HG03025 (cell line): ENCODE measurements at regions not wholly inside any gene's neighbourhood (a gene's known extent, or its start where the extent isn't known, plus 50 kb on each side); places are given as distances from the start of the nearest gene placed in this dataset.
"Not testable (repeated sequence)": the region's sequence is repeated elsewhere in the genome, so short reads cannot be mapped to it uniquely, and the experiment has no call there.

Experiments
- ATAC-seq: cut with Tn5 transposase; IDR thresholded peaks from one replicate; pipeline ENCODE4 v1.9.1; 2021; ENCODE audit warnings: mild to moderate bottlenecking, moderate library complexity; ENCODE audit not compliant: unreplicated experiment, low FRiP score

DNA sequence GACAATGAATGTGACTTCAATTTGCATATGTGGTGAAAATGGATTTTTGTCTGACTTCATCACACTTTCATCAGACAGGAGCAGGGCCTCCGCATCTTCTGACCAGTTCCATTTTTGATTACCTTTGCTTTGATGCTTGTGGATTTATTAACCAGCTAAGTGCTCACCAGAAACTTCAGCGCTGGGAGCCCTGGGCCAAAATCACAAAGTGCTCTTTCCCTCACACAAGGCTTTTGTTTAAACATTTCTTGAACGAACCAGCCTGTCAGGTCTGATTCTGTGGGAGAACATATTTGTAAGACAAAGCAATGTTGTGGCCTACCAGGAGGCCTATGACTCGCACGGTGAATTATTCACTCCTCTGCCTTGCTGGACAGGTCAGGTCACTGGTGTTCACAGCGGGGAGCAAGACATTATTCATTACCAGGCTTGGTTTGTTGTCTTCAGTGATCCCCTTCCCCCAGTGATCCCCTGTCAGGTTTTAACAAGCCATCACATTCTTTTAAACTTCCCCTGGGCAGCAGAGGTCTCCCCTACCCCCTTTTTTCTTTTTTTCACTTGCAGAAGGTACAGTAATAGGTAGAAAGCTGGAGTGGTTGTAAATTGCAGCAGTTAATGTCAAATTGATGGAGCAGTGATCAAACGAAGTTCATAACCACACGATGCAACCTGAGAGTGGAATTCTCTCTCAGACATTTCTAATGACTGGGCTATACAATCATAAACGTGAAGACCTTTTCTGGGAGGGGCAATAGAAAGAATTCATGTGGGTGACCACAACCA lies 167.5 kb upstream of the PRICKLE1 start:
- no peak for ATAC-seq

DNA sequence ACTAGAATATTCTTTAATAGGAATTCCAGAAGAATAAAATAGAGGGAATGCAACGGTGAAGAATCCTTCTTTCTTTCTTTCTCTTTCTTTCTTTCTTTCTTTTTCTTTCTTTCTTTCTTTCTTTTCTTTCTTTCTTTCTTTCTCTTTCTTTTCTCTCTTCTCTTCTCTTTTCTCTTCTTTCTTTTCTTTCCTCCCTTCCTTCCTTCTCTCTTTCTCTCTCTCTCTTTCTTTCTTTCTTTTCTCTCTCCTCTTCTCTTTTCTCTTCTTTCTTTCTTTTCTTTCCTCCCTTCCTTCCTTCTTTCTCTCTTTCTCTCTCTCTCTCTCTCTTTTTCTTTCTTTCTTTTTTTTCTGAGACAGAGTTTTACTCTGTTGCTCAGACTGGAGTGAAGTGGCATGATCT lies 160.8 kb upstream of the PRICKLE1 start:
- ATAC-seq, result no peak

DNA sequence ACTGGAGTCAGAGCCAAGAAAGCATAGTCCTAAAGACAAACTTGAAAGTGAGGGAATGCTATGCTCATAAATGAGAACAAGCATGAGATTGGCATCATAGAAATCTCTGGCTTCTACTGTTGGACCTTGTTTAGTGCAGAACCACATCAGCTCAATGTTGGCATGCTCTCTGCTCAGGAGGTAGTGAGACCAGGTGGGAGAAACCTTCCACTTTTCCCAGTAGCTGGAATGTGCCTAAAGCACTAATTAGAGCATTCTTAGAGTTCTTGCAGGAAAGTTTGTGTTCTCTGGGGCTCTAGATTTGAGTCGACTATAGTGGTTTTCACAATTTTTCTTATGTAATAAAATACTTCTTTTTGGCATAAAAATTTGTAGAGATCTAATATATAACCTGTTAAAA lies 159.7 kb upstream of the PRICKLE1 start:
- ATAC-seq, result no peak

DNA sequence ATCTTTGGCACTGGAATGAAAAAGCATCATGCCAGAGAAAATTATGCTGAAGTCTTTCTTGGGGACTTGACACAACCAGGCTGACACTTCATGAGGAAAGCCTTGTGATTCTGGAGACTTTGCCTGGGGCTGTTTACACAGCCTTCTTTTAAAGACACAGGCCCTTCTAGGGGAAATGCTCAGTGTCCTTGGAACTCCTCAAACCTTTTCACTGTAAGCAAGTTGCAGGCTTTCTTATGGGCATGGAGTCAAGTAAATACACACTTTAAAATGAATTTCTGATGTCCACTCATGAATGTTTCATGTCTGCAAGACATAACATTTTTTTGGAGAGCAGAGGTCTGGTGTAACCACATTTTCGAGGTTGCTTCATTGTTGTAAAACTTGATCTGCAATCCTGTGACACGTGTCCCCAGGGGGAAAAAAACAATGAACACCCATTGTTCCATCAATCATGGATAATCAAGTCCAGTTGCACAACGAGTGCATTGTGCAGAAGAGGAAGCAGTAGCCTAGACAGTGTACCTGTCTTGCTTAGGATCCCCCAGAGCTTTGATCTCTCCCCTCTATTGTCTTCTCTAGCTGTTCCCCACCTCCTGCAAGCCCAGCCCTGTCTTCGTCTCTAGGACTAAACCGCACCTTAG lies 155.1 kb upstream of the PRICKLE1 start:
- ATAC-seq, result no peak

DNA sequence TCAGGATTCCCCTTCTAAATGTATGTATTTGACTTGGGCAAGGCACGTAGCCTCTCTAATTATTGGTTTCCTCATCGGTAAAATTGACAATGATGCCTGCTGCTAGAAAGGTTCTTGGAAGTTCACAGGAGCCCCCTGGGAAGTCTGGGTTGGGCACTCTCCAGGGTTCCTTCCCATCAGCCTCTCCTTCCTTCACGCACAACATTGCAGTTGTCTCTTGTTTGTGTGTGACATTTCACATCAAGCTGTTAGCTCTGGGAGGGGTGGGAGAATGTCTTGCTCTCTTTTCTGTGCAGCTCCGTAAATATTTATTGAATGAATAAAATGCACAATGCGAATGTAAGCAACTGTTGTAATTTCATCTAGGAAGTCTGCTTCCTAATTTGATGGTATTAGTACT lies 153.2 kb upstream of the PRICKLE1 start:
- ATAC-seq, result no peak

DNA sequence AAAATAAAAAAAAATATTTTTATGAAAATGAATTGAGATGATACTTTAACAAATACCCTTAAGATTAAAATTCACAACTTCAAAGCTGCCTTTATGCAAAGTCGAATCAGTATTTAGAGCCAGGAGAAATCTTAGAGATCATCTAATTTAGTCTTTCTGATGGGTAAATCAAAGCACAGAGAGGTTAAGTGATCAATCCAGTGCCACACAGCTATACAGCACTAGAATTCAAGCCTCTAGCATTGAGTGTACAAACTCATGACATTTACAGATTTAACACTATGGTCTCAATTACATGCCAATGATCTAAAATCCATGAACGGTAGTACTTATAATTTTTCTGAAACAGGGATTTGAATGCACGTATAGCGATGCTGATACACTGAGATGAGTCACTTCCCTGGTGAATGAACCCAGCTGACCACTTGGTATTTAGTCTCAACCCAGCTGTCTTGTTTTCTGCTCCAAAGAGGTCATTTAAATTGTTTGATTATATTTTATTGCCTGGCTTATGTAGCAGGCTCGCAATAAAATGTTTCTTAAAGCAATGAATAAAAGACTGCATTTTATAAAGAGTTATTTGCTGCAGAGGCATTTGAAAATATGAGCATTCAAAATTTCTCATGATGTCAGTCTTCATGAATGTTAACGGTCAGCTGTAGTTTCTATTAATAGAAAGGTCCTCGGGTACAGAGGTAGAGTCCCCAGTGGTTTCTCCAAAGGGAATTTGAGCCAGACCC lies 152.4 kb upstream of the PRICKLE1 start:
- ATAC-seq, result no peak

DNA sequence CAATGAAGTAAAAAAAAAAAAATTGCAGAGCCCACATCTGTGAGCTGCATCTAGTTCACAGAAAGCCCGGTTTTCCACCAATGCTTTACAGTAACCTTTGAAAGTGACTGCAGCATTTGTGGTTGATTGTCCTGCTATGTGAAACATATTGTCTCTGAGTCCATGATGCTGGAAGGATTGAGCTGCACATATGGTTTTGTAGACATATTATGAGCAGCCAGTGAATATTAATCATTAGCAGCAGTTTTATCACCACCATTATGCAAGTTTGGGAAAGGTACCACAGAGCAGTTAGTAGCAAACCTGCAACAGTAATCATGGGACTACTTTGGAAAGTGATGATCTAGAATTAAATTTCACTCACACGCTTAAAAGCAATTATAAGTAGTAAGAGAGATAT lies 151.5 kb upstream of the PRICKLE1 start:
- ATAC-seq, result no peak

DNA sequence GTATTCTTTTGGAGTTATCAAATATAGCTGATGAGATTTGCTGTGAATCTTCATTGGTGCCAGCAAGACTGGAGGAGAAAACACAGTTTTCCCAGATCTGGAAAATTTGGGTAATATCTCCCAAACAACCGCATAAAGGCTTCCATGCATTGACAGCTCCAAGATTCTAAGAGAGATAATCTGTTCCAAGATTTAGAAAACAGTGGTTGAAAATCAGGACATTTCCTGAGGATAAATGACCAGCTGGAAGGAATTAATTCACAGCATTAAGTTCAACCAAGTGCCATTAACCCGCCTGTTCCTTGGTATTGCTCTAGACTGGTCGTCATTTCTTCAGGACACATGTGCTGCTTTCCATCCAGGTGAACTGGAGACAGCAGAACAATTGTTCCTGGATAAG lies 147.9 kb upstream of the PRICKLE1 start:
- no peak for ATAC-seq

DNA sequence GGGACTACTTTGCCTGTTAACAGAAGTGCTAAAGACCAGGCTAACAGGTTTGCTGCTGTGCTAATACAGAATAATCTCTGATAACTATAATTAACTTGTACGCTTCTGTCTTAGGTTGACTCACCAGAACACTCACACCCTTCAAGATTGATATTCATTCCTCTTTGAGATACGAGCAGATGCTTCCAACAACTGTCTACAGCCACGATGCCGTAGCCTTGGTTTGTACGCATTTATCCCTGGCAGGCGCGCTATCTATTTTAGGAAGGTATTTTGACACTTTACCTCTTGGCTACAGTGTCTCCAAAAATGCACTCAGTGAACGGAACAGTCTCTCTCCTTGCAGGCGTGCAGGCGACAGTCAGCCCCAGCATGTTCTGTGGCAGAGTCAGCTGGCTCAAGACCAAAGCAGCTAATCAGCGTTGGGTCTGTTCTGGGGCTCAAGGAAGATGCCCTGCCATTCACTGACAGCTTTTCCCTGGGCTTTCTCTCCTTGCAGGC lies 146.4 kb upstream of the PRICKLE1 start:
- ATAC-seq, result no peak

DNA sequence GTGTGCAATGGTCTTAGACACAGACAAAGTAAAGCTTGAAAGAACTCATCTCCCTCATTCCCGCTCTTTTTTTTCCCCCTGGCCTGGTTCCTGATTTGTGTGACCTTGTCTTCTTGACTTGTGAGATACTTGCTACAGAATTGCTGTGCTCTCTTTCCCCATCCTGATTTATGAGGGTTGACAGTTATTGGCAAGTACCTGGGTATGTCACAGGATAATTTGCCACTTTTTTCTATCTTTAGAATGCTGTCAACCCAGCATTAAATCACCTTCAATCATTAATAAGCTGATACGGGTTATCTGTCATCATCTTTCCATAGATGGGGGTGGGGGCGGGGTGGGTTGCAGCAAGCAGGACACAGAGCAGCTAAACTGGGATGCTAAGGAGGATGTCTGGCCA lies 144.4 kb upstream of the PRICKLE1 start:
- ATAC-seq, result no peak

DNA sequence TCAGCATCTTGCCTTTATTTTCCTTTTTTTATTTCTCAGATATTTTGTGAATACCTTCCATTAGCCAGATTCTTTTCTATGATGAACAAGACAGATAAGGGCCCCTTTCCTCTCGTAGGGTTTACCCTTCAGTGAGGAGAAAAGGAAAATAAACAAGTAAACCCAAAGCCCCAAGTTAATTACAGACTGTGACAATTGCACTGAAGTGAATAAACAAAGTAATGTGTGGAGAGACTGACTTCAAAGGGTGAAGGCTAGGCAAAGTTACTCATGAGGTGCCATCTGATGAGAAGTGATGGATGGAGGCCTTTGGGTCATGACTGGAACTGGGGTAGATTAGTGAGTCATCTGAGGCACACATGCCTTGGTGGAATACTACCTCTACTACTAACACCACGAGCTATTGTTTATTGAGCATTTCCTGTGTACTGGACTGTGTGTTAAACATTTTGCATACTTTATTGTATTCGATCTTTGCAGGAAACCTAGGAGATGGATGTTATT lies 143.4 kb upstream of the PRICKLE1 start:
- ATAC-seq, result no peak

DNA sequence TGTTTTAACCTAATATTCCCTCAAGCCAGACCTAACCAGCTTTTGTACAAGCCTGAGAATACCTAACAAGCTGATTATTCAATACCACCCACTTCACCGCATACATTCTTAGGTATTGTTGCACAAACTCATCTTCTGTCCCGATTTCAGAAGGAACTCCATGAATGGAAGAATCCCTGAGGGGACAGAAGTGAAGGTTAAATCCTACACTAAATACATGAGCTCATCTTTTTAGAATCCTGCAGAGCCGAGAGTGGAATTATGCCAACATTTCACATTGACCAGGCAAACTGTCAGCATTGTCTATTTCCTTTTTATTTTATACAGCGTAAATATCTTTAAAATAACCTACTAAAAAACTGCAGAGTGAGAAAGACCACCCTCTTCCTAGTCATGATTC lies 140.7 kb upstream of the PRICKLE1 start:
- no peak for ATAC-seq

DNA sequence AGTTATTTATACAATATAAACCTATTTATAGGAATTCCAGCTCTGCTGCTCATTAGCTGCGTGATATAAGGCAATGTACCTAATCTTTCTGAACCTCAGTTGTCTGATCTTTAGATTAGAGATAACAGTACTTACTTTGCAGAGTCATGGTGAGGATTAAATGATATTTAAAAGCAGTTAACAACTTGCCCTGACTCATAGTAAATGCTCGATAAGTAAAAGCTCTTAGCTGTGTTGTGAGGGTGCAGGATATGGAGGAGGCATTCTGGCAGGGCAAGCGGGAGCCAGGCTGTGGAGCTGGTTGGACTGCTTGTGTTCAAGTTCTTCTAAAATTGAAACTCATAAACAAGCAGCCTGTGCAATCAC lies 140.0 kb upstream of the PRICKLE1 start:
- no peak for ATAC-seq

DNA sequence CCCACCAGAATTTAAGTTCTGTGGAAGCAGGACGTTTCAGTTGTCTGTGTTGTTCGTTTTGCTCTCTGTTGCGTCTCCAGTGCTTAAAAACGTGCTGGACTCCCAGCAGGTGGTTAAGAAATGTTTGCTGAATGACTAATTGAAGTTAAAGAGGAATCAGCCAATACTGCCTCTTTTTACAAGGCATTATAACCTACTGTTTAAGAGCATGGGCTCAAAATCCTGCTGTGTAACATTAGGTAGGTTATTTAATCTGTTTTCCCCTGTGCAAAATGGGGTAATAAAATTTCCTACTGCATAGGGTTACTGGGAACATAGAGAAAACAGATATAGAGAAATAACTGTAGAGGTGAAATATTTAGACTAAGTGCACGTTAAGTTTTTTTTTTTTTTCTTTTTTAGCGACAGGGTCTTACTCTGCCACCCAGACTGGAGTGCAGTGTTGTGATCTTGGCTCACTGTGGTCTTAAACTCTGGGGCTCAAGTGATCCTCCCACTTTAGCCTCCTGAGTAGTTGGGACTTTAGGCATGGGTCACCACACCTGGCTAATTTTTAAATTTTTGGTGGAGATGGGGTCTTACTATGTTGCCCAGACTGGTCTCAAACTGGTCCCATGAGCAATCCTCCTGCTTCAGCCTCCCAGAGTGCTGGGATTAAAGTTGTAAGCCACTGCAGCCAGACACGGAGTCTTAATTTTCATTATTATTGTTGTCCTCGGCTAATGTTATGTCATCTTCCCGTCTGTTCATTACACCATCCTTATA lies 139.4 kb upstream of the PRICKLE1 start:
- ATAC-seq, result no peak

DNA sequence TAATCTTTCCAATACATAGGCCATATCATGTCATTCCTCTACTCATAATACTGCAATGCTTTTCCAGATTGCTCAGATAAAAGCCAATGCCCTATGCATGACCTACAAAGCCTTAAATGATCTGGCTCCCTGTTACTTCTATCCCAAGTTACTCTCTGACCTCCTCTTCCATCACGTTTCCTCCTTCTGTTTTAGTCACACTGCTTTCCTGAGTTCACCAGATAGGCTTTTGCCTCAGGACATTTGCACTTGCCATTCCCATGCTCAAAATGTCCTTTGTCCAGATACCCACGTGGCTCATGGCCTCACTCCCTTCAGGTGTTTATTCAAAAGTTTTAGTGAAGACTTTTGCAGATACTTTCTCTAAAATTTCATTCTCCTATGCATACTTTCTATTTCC lies 138.7 kb upstream of the PRICKLE1 start:
- no peak for ATAC-seq

DNA sequence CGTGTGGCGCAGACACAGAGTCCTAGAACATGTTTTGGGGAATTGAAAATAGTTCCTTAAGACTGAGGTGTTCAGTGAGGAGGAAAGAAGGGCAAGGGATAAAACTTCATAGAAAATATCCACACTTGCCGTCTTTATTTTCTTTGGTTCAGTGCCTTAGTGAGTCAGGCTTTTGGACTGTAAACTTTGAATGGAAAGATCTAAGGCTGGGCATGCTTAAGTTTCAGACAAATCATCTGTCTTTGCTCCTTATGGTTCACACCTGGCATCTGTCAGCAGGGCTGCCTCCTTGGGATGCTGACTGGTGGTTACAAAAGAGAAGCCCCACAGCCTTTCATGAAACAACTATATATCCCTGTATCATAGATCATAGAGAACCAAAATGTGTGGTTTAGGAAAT lies 136.3 kb upstream of the PRICKLE1 start:
- no peak for ATAC-seq

DNA sequence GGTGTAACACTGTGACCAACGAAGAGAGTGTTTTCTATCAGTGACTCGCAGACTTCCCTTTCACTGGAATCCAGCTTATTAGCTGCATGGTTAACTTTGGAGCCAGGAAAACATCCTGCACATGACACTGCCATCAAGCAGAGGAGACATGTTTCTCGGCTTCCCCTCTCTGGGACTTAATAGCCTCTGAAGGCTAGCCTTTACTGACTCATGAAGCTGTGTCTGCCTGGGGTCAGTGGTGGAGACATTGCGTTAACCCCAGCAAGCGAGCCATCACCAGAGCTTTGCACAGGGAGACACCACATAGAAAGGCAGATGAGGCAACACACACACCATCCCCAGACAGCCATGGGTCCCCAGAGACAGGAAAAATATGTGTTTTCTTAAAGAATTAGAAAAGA lies 126.9 kb upstream of the PRICKLE1 start:
- no peak for ATAC-seq

DNA sequence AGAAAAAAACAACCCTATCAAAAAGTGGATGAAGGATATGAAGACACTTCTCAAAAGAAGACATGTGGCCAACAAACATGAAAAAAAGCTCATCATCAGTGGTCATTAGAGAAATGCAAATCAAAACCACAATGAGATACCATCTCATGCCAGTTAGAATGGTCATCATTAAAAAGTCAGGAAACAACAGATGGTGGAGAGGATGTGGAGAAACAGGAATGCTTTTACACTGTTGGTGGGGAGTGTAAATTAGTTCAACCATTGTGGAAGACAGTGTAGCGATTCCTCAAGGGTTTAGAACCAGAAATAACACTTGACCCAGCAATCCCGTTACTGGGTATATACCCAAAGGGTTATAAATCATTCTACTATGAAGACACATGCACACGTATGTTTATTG lies 124.0 kb upstream of the PRICKLE1 start:
- ATAC-seq, result not testable (repeated sequence)

DNA sequence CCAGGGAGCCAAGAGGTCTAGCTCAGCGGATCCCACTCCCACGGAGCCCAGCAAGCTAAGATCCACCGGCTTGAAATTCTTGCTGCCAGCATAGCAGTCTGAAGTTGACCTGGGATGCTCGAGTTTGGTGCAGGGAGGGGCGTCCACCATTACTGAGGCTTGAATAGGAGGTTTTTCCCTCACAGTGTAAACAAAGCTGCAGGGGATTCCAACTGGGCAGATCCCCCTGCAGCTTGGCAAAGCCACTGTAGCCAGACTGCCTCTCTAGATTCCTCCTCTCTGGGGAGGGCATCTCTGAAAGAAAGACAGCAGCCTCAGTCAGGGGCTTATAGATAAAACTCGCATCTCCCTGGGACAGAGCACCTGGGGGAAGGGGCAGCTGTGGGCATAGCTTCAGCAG lies 118.8 kb upstream of the PRICKLE1 start:
- ATAC-seq, result not testable (repeated sequence)
